Activated T-helper 1 cell treated with anti-CD3 and anti-CD28 coated beads, Interleukin-2, amount 50 U/mL, for 16 hours (primary cell): ENCODE measurements at regions not wholly inside any gene's neighbourhood (a gene's known extent, or its start where the extent isn't known, plus 50 kb on each side); places are given as distances from the start of the nearest gene placed in this dataset.
"Not testable (repeated sequence)": the region's sequence is repeated elsewhere in the genome, so short reads cannot be mapped to it uniquely, and the experiment has no call there.

Experiments
- DNase-seq, 2 donors: peaks; one replicate each; pipeline ENCODE4 v3.0.0-alpha.2; 2020; ENCODE audit warnings: low read depth in 1 of 2, low spot score in 1 of 2

DNA sequence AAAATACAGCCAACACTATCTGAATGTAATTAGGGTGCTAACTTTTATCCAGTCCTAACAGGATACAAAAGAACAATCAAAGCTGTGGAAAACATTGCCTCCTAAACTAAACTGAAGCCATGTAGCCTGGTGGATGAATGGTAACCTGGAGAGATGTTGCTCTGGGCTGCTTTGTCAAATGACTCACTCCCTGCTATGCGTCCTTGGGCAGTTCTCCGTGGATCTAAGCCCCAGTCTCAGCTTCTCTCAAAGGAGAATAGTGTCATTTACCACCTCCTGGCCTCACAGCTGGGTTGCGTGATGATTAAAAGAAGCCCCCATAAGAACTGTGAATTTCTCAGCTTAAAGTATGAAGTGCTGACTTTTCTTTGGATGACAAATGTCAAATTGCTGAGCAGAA lies 203.7 kb downstream of the ICOS start:
- no peak for DNase-seq

DNA sequence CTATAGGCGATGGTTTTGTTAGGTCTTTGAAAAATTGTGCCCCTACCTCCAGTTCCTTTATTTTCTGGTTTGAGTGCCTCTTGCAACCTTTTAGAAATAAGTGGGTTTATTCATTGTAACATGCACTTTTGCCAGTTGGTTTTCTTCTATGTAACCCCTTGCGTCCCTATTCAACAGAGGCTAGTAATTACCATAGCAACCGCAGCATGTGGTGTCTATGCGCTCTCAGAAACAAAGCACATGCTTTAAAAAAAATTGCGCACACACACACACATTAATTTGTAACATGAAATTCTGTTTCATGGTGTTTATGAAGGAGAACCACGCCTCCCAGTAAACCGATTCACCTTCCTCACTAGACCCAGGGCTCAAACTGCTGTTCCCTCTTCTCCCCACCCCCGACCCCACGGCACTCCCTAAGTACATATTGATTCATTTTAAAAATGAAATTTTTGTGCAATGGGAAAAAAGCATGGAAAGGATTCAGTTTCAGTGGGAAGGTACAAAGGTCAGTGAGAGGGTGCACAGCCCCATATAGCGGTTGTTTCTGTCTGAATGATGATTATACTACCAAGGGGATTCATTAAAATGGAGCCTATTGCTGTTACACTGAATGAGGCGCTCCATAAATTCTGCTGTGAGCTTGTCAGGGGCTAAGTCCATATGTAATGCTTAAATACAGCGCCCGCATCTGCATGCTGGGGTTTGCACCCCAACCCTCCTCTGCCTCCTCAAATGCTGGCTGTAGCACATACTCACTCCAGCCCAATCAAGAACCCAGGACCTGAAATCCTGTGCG lies 206.9 kb downstream of the ICOS start:
- DNase-seq = no peak

DNA sequence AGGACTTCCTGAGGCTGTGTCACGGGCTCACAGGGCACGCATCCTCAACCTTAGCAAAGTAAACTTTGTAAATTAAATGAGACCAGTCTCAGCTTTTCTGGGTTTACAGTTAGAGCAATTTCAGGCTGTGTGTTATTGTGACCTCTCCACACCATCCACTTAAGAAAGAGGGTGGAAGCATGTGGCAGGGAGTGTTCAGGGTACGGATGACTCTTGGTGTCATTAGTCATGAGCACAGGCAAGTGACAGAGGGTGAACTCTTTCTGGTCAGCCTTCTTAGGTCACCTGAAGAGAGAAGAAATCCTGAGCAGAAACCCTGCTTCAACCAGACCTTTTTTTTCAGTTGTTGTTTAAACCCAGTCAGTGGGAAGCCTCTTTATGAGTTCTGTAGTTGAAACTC lies 207.9 kb downstream of the ICOS start:
- no peak for DNase-seq

DNA sequence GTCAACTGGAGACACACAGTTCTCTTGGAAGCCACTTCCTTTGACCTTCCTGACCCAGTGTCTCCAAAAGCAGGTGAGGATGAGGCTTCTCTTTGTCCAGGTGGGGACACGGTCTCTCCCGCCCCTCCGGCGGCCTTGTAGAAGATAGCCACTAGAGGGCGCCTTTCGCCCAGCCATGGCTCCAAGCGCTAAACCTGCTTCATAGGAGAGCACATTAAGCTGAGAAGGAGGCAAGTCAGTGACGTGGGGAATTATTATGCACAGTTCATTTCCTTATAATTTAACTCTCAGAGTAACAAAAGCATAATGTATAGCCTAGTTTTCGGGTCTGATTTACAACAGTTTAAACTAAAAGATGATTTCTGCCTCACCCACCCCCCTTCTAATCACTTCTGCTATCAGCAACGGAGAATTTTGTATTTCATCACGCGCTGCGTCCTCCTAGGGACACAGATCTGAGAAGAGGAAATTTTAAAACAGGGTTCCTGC lies 208.7 kb downstream of the ICOS start:
- peak; percentile 53 to 67 for DNase-seq

DNA sequence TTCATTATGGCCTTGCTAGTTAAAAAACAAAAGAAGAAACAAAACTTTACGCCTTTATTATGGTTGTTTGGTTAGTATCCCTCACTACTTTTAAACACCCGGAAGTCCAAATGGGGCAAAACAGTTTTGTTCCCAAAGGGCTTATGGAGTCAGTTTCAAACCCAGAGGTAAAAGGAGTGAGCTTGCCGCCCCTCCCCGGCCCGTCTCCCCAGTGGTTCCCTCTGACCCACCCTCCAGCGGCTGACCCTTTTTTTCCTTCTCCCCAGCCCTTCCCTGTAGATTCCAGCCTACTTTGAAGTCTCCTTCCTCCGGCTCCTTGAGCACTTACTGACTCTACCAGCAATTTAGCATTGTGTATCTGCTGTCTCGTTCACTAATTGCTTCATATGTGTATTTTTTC lies 209.2 kb downstream of the ICOS start:
- DNase-seq = no peak

- DNase-seq = not testable (repeated sequence)
These were observed 210.5 kb downstream of the ICOS start for GRCh38 chr2:204147040-204147439.

DNA sequence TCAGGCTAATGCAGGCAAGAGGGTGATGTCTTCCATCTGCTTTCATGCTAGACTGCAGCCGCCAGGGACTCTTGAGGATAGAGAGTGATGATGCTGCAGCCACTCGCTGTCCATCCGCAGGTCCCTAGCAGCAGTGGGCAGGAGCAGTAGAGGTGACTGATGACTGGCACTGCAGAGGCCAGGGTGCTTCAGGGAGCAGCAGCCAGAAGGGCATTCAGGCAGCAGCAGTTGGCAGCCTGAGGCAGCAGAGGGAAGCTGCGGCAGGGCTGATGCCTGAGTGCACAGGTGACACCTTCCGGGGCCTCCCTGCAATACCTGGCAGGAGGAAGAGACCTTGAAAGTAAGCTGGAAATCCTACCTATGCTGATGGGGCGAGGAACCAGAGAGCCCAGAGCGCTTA lies 214.2 kb downstream of the ICOS start:
- no peak for DNase-seq

- DNase-seq = no peak
These were observed 216.1 kb downstream of the ICOS start for GRCh38 chr2:204152616-204153015.

GRCh38 chr2:204154863-204155262 lies 218.3 kb downstream of the ICOS start:
- DNase-seq = no peak

DNA sequence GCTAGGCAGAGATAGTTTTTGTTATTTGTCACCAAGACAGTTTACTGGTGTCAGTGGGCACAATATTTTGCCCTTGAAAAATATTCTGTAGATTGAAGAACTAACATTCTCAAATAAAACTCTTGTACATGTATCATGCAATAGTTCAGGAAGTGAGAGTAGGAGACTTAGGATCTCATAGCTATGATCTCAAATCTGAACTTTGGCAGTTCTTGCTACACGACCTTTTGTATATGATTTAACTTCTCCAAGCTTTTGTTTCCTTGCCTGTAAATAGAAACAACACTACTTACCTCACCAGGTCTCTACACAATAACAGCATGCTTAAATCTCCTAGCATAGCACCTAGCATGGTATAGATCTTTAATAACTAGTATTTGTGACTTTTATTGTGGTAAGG lies 219.9 kb downstream of the ICOS start:
- no peak for DNase-seq

GRCh38 chr2:204157684-204158083 lies 221.1 kb downstream of the ICOS start:
- no peak for DNase-seq

DNA sequence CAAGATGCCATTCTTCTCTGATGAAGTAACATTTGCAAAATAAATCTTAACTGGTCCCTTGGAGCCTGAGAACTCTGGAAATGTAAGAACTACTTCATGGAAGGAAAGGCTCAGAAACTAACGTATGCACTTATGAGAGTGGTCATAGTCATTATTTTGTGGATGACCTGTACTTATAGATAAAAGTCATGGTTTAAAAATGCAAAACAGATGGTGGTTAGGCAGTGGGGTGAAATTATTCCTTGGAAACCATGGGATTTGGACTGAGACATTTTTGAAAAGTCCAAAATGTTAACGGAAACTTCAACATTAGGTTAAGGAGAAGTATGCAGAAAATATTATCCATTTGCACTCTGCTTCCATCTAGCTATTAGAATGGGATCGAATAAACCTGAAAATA lies 223.0 kb downstream of the ICOS start:
- no peak for DNase-seq

DNA sequence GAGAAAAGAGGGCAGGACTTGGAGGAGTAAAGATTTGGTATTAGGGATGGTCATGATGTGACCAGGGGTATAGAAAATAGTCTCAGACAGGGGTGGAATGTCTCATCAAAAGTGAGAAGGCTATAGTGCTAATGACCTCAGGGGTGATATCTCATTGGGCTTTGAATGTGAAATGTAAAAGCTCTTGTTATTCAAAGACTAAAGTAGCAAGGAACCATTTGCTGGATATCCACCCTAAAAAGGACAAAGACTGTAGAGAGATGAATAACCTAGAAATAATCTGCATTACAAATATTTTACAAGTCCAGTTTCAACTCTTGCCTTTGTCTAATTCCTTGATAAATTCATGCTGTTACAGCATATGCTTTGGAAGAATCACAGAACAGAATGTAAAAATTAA lies 224.4 kb downstream of the ICOS start:
- DNase-seq = no peak

DNA sequence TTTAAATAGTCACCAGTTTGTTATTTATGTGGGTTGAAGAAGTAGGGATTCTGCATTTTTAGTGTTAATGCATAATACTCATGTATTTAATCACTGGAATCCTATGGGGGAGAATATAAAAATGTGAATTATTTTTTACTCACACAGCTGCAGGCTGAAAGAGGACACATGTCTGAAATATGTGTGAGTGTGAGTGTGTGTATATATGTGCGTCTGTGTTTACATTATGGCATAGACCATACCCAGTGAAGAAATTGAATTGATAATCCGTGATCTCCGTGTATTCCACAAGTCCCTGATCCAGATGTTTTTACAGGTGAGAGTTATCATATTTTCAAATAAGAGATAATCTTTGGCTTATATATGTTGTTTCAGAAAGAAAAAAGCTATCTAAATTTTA lies 225.3 kb downstream of the ICOS start:
- no peak for DNase-seq

DNA sequence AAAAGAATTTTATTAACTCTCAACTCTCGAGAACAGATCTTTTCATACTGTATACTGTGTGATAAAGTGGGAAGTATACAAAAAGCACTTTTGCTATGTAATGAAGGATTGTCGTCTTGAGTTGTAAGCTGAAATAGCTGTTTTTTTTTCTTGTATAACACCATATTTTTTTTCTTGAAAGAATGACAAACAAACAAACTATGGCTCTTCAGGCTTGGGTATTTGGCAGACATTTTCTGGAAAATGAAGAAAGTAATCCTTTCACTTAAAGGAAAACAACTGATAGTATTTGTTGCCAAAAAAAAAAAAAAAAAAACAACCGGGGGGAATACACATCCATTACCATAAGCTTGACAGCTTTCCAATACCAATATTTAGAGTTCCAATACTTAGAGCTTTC lies 230.4 kb downstream of the ICOS start:
- no peak for DNase-seq

- not testable (repeated sequence) for DNase-seq
These were observed 231.1 kb downstream of the ICOS start for GRCh38 chr2:204167670-204168069.

- no peak for DNase-seq
These were observed 233.8 kb downstream of the ICOS start for GRCh38 chr2:204170411-204170810.

DNA sequence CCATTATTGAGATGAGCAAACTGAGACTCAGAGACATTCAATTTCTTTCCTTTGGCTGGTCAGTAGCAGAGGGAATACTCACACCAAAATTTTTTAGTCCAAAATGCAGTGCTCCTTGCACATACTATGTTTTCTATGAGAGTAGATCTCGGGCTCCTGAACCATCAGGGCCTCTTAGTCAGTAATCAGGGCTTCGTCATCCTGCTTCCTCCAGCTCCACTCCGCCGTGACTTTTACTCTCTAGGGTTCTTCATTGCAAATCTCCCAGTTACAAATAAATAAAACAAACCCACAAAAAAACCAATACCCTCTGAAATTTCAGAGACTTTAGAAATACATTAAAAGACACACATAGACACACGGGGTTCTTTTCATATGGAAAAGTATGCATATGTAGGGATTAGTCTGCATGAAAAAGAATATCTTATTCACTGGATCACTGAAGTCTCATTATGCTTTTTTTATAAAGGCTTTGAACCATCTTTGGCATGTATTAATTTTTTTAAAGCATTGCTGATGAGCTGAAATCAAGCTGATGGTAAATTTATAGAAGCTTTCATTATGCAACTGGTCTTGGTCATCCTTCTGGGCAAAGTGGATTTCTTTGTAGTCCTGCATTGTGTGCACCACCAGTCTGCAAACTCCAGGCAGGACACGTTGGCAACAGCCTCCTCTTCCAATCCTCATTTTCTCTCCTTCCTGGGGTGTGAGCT lies 235.0 kb downstream of the ICOS start:
- no peak for DNase-seq

DNA sequence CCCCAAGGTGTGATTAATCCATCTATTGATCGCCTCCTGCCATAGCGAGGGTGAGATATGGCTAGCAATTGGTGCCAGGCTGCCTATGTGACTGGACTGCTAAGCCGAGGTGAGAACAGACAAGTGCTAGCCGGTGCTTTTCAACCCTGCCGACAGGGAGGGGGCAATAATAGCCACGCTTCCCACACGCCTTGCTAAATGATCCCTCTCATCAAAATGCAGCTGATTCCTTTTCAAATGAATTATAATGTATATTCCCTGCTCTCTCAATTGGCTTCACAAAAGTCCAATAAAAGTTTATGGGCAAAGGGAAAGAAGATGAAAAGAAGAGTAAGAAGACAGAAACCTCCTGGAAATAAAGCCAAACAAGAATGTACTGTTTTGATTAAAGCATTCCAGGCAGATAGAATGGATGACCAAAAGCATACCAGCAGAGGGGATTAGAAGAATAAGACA lies 235.6 kb downstream of the ICOS start:
- DNase-seq = no peak

DNA sequence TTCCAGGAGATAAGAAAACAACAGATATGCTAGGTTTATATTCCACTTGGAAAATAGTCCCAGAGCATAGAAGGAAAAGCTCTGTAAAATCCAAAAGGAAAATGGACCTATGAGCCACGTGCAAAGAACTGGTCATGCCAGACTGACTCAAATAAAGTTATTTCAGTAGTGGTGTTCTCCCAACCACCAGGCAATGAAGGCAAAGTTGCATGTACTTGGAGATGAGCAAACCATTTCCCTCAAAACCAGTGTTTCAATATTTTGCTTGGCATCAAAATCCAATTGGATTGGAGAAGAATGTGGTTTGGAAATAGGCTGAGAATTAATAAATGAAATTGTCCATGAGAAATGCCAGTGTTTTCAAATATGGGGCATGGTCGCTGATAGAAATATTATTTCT lies 237.5 kb downstream of the ICOS start:
- DNase-seq = no peak

DNA sequence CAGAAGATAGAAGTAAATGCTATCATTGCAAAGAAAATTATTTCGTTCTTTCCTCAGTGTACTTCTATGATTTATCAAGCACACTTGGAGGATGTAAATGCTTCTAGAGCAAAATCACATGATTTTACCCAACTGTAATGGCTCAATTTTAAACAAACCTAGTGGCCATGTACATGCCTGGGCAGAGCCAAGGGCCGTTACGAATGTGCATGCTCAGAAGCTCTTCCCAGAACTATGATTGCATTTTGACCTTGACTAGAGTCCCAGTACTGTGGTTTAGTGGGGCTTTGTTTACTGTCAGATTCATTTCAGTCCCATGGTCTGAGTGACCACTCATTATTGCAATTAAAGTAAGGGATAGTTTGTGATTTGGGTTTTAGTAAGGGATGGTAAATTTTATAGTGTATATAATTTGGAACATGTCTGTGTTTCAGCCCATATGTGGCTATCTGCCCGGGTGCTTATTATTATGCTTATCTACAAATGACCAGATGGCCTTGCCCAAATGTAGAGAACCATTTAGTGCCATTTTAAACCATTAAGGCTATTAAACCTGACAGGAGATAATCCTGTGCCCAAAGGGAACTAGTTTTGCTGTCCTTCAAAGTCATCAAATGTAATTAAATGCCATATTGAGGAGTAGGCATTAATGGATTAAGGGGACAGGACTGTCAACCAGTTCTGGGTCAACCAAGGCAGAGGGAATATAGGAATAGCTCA lies 239.1 kb downstream of the ICOS start:
- no peak for DNase-seq

- no peak for DNase-seq
These were observed 239.7 kb downstream of the ICOS start for GRCh38 chr2:204176306-204176705.
